CMK (cell line): ENCODE measurements at regions not wholly inside any gene's neighbourhood (a gene's known extent, or its start where the extent isn't known, plus 50 kb on each side); places are given as distances from the start of the nearest gene placed in this dataset.
"Not testable (repeated sequence)": the region's sequence is repeated elsewhere in the genome, so short reads cannot be mapped to it uniquely, and the experiment has no call there.

Experiments
- DNase-seq: peaks from one replicate; pipeline ENCODE4 v3.0.0-alpha.2; 2010; ENCODE audit warnings: low read depth

DNA sequence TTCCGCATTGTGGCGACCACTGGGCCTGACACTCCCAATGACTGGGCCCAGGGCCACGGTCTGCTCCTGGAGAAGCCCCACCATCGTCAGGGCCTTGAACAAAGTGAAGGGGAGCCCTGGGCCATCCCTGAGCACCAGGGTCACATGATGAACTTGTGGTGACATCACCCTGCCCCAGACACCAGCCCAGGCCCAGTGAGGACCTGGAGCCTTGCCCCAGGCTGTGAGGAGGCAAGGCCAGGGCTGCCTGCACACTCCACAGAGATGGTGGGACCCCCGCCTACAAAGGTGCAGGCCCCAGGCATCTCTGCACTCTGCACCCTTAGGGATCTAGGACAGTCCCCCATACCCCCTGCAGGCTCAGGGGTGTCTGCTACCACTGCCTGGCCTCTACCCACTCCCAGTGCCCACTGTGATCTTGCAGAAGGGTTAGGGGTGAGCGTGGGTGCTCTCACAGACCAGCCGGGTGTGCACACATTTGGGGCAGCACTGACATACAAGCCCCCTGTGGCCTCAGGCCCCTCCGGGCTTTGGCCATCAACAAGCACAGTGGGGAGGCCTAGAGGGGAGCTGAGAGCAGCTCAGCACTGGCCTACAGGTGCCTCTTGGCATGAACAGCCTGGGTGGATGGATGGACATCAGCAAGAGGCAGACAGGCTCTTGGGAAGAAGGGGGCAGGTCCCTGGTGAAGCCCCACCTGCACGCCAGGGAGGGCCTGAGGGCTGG is 624.0 kb upstream of the LRRTM4 start:
- DNase-seq: no peak

DNA sequence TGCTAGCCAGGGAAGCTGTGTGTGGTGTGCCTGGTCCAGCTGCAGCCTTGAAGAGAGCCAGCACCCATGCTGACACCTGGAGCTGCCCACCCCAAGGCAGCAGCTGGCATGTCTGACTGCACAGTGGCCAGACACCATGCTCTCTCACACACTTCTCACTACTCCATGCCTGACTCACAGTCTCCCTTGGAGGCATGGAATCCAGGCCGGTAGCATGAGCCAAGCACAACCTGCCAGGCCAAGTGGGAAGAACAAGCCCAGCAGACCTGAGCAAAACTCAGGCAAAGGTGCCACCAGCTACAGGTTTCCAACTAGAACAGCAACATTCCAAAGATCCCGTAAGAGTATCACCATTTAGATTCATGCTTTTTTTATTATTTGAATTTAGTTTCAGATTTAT is 625.3 kb upstream of the LRRTM4 start:
- DNase-seq: no peak

- no peak for DNase-seq
Observed at GRCh38 chr2:78154586-78154985, 632.4 kb upstream of the LRRTM4 start.

GRCh38 chr2:78162202-78162601 is 640.0 kb upstream of the LRRTM4 start:
- no peak for DNase-seq

GRCh38 chr2:78172157-78172556 is 650.0 kb upstream of the LRRTM4 start:
- DNase-seq: not testable (repeated sequence)

- no peak for DNase-seq
Observed at GRCh38 chr2:78175645-78176044, 653.5 kb upstream of the LRRTM4 start.

DNA sequence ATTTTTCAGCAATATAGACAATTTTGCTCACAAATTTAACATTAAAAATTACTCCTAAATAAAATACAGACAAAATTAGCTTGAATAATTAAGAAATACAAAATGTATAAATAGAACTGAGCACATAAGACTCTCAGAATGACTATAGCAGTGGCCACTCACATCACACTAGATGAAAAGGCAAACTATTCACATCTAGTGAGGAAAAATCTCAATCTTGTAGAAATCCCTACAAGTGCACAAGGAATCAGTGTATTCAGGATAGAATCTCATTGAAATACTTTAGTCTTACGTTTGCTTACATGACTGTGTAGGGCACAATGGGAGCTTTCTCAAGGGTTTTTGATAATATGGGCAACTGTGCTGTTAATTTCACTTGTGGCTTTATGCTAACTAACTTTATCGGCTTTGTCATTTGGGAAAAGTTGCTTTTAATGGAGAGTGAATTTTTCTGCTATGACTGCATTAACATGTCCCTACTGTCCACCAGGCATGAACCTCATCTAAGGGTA is 678.9 kb upstream of the LRRTM4 start:
- no peak for DNase-seq

DNA sequence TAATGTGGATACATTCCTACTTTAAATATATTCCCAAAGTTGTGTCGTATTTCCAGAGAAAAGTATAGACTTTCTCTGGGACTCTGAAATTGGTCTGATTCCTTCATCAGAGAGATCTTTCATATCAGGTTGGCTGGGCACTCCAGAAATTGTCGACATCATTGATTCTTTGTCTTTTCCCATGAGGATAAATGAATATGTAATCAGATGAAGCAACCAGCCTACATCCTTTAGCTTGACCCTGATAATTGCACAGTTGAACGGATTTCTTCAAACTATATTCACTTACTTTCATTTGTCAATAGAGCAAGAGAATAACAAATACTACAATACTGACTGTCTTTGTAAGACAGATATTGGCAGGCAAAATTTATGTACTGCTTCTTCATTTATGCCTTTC is 680.2 kb upstream of the LRRTM4 start:
- no peak for DNase-seq

- DNase-seq: no peak
Observed at GRCh38 chr2:78202986-78203670, 681.0 kb upstream of the LRRTM4 start.

DNA sequence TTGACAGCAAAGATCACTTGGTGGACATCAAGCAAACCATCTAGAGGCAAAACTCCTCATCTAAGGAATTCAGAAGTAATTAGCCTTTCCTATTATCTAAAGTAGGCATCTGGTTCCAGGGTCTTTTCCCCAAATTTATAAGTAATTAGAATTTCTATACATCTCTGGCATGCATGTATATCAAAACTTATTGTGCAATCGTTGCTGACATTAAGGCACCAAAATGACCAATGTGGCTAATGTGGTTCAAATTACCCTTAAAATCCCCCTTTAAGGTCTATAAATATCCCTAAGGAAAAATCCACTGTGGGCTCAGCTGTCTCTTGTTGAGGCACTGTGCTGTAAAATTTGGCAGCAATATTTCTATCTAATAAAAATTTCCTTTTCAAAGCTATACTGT is 695.9 kb upstream of the LRRTM4 start:
- DNase-seq: no peak

DNA sequence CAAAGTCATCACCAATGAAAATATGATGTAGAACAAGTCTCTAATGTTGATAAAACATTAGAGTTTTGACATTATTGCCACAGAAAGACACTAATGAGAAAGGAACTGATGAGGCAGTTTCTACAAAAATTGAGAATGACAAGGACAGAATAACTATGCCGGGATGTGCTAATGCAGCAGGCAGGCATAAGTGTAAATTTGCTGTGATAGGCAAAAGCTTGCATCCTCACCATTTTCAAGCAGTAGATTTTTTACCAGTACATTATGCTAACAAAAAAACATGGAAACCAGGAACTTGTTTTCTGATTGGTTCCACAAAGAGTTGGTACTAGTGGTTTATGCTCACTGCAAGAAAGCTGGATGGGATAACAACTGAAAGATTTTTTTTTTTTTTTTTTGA is 715.5 kb upstream of the LRRTM4 start:
- DNase-seq: no peak

DNA sequence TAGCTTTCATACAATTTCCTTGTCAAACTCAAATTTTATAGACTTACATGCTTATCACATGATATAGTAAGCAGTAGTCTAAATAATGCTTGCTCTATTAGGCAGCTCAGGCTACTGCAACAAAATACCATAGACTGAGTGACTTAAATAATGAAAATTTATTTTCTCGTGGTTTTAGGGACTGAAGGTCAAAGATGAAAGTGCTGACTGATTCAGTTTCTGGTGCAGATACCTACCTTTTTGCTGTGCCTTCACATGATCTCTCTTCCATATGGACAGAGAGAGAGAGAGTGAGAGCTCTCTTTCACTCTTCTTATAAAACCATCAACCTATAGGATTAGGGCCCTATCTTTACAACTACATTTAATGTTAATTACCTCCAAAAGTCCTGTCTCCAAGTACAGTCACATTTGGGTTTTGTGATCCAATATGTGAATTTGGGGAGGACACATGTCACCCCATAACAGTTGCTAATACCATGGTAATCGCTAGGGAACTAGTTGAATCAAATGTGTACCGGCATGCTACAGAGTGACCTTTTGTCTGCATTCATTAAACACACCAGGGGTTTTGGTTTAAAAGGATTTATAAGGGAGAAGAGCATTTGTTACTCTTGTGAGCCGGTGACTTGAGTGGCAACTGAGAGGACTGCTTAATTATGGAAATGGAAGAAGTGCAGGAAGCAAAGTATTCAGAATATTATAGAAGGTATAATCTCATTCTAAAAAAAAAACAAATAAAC is 723.4 kb upstream of the LRRTM4 start:
- DNase-seq: no peak

GRCh38 chr2:78251708-78252107 is 729.5 kb upstream of the LRRTM4 start:
- no peak for DNase-seq

DNA sequence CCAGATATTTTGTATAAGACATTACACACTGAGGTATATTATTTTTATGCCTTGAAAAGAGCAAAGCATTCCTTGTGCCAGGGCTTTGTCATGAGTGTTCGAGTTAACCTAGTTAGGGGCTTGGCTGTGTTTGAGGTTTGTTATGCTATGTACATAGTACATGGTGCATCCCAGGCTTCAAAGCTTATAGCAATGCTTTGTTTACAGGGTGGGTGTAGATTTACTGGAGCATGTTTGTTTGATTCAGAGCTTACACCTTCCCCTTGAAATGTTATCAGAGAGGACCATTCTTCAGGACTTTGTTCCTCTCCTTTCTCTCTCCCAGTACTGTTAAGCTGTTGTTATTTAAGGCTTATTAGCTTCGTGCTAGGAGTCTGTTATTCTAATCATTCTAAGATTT is 738.7 kb upstream of the LRRTM4 start:
- no peak for DNase-seq

DNA sequence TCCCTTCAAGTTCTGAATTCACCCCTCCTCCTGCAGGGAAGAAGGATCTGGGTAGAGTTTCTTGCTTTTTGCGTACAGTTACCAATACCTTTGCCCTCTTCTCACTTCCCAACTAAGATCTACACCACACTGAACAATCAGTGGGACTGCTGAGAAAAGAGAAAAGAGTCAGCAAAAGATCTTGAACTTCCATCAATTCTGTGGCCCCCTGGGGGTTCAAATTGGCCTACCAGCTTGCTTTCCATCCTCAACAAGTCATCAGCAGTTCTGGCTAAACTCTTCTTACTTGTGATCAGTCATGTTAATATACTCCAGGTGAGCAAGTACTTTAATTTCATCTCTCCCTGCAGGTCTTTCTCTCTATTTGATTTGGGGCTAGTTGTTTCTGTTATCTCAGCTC is 739.3 kb upstream of the LRRTM4 start:
- DNase-seq: no peak

DNA sequence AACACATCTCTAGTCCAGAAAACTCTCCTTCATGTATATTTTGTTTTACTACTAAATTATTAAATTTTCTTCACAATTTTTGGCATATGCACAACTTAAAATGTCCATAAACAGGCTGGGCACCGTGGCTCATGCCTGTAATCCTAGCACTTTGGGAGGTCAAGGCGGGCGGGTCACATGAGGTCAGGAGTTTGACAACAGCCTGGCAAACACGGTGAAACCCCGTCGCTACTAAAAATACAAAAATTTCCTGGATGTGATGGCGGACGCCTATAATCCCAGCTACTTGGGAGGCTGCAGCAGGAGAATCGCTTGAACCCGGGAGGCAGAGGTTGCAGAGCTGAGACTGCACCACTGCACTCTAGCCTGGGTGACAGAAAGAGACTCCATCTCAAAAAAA is 739.9 kb upstream of the LRRTM4 start:
- not testable (repeated sequence) for DNase-seq

GRCh38 chr2:78262713-78263375 is 740.7 kb upstream of the LRRTM4 start:
- DNase-seq: no peak

DNA sequence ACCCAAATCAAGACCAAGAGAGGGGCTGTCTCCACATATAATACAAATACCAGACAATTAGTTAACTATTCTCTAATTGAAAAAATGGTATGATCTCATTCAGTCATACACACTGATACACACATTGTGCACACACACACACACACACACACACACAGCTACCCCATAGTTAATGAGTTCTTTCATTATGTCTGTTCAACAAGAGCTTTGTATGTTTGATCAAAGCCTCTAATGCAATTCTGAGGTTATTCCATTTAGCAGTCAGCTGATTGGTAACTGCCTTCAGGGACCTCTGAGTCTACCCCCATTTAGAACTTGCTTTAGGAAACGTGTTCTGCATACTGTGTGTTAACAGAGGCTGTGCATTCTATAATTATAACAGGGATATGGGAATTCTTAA is 741.4 kb upstream of the LRRTM4 start:
- DNase-seq: no peak

DNA sequence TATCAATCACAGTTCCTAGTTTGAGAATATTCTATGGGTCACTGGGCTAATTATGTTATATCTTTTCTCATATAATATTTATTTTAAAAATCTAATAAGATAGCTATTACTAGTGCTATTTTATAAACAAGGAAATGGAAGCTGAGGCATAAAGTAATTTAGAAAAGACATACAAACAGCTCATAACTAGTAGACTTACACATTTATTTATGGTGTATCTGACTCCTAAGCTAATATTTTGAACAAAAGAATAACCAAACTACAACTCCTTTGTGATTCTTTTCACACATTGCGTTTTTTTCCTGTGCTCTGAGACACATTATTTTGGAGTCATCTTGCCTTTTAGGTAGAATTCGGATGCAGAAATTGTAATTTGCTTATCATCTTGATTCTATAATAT is 742.0 kb upstream of the LRRTM4 start:
- DNase-seq: no peak

GRCh38 chr2:78281164-78281563 is 744.3 kb upstream of the REG3G start:
- DNase-seq: no peak

GRCh38 chr2:78290581-78291214 is 734.8 kb upstream of the REG3G start:
- no peak for DNase-seq

- no peak for DNase-seq
Observed at GRCh38 chr2:78293768-78294167, 731.7 kb upstream of the REG3G start.
